ENCODE measurements at regions not wholly inside any gene's neighbourhood (a gene's known extent, or its start where the extent isn't known, plus 50 kb on each side); places are given as distances from the start of the nearest gene placed in this dataset.

GRCh38 chr9:108640230-108640629 lies 215.6 kb downstream of the ACTL7B start:
- Mint-ChIP-seq H3K9me3 (ENCODE audit: unreplicated experiment) (peaks cover 1% of the 10 kb centered on the region), H3K27me3 (ENCODE audit: low read depth, unreplicated experiment) (peaks cover 3% of the 10 kb centered on the region), H3K4me1 (ENCODE audit: low read depth, unreplicated experiment) (peaks cover 6% of the 10 kb centered on the region), H3K27ac (ENCODE audit: unreplicated experiment) (no peak overlapping the region), H3K36me3 (ENCODE audit: low read depth, unreplicated experiment) (no peaks in the 10 kb centered on the region), H3K4me3 (ENCODE audit: unreplicated experiment) (no peak overlapping the region)
- no peak overlapping the region for H3K27ac ChIP-seq (ENCODE audit: low read depth, low read length)
- H3K9ac ChIP-seq (ENCODE audit: low read length) = no peak overlapping the region
- no peaks in the 10 kb centered on the region for H3K9me3 ChIP-seq (ENCODE audit: insufficient read depth, low read depth, low read length)
- no peaks in the 10 kb centered on the region for H4K20me1 ChIP-seq (ENCODE audit: insufficient read depth, low read length)
- H3K4me2 ChIP-seq (ENCODE audit: low read length) = no peak overlapping the region
- no peaks in the 10 kb centered on the region for H3K4me1 ChIP-seq (ENCODE audit: insufficient read depth, low read length)
- no peaks in the 10 kb centered on the region for H3K36me3 ChIP-seq (ENCODE audit: insufficient read depth, low read length)
- no peak overlapping the region for H2AFZ ChIP-seq (ENCODE audit: low read depth, low read length)
- TF ChIP-seq EZH2 (IDR thresholded peaks at IDR 0.05; ENCODE audit: insufficient read depth, low read length) (no peak), CTCF (IDR thresholded peaks at IDR 0.05; ENCODE audit: insufficient read depth, low read depth, low read length) (no peak)
- DNase-seq (ENCODE audit: low read depth) (no peak), FAIRE-seq (no peak)
- no peak overlapping the region for H3K4me3 ChIP-seq (ENCODE audit: insufficient read depth, low read depth, low read length)
- no peaks in the 10 kb centered on the region for H3K79me2 ChIP-seq (ENCODE audit: insufficient read depth, low read length)
- no peaks in the 10 kb centered on the region for H3K27me3 ChIP-seq (ENCODE audit: insufficient read depth, low read length)

GRCh38 chr9:108639696-108640095 lies 216.1 kb downstream of the ACTL7B start:
- Mint-ChIP-seq H3K9me3 (ENCODE audit: unreplicated experiment) (peaks cover 1% of the 10 kb centered on the region), H3K27me3 (ENCODE audit: low read depth, unreplicated experiment) (peaks cover 3% of the 10 kb centered on the region), H3K36me3 (ENCODE audit: low read depth, unreplicated experiment) (no peaks in the 10 kb centered on the region), H3K4me1 (ENCODE audit: low read depth, unreplicated experiment) (peaks cover 12% of the 10 kb centered on the region), H3K27ac (ENCODE audit: unreplicated experiment) (no peak overlapping the region), H3K4me3 (ENCODE audit: unreplicated experiment) (no peak overlapping the region)
- Histone ChIP-seq H3K4me3 (ENCODE audit: insufficient read depth, low read depth, low read length) (no peak overlapping the region), H3K79me2 (ENCODE audit: insufficient read depth, low read length) (no peaks in the 10 kb centered on the region), H3K4me2 (ENCODE audit: low read length) (no peak overlapping the region), H3K4me1 (ENCODE audit: insufficient read depth, low read length) (peaks cover 1% of the 10 kb centered on the region), H3K36me3 (ENCODE audit: insufficient read depth, low read length) (no peaks in the 10 kb centered on the region), H3K27ac (ENCODE audit: low read depth, low read length) (no peak overlapping the region), H3K27me3 (ENCODE audit: insufficient read depth, low read length) (no peaks in the 10 kb centered on the region), H3K9me3 (ENCODE audit: insufficient read depth, low read depth, low read length) (no peaks in the 10 kb centered on the region), H3K9ac (ENCODE audit: low read length) (no peak overlapping the region), H2AFZ (ENCODE audit: low read depth, low read length) (no peak overlapping the region), H4K20me1 (ENCODE audit: insufficient read depth, low read length) (no peaks in the 10 kb centered on the region)
- TF ChIP-seq CTCF (IDR thresholded peaks at IDR 0.05; ENCODE audit: insufficient read depth, low read depth, low read length) (no peak), EZH2 (IDR thresholded peaks at IDR 0.05; ENCODE audit: insufficient read depth, low read length) (no peak)
- FAIRE-seq (no peak), DNase-seq (ENCODE audit: low read depth) (no peak)

- Mint-ChIP-seq H3K36me3 (ENCODE audit: low read depth, unreplicated experiment) (no peaks in the 10 kb centered on the region), H3K9me3 (ENCODE audit: unreplicated experiment) (peaks cover 1% of the 10 kb centered on the region), H3K4me3 (ENCODE audit: unreplicated experiment) (no peak overlapping the region), H3K27me3 (ENCODE audit: low read depth, unreplicated experiment) (peaks cover 1% of the 10 kb centered on the region), H3K4me1 (ENCODE audit: low read depth, unreplicated experiment) (peaks cover 14% of the 10 kb centered on the region), H3K27ac (ENCODE audit: unreplicated experiment) (no peak overlapping the region)
- H4K20me1 ChIP-seq (ENCODE audit: insufficient read depth, low read length) = no peaks in the 10 kb centered on the region
- no peak overlapping the region for H3K9ac ChIP-seq (ENCODE audit: low read length)
- no peak for TF ChIP-seq EZH2 (IDR thresholded peaks at IDR 0.05; ENCODE audit: insufficient read depth, low read length)
- TF ChIP-seq CTCF (IDR thresholded peaks at IDR 0.05; ENCODE audit: insufficient read depth, low read depth, low read length) = no peak
- no peaks in the 10 kb centered on the region for H3K9me3 ChIP-seq (ENCODE audit: insufficient read depth, low read depth, low read length)
- no peak overlapping the region for H3K27ac ChIP-seq (ENCODE audit: low read depth, low read length)
- no peak overlapping the region for H3K4me3 ChIP-seq (ENCODE audit: insufficient read depth, low read depth, low read length)
- no peaks in the 10 kb centered on the region for H3K79me2 ChIP-seq (ENCODE audit: insufficient read depth, low read length)
- no peak overlapping the region for H2AFZ ChIP-seq (ENCODE audit: low read depth, low read length)
- peaks cover 7% of the 10 kb centered on the region for H3K4me1 ChIP-seq (ENCODE audit: insufficient read depth, low read length)
- DNase-seq (ENCODE audit: low read depth) = no peak
- H3K27me3 ChIP-seq (ENCODE audit: insufficient read depth, low read length) = no peaks in the 10 kb centered on the region
- FAIRE-seq = no peak
- H3K4me2 ChIP-seq (ENCODE audit: low read length) = no peak overlapping the region
- no peaks in the 10 kb centered on the region for H3K36me3 ChIP-seq (ENCODE audit: insufficient read depth, low read length)
Observed at GRCh38 chr9:108639091-108639490, 216.7 kb downstream of the ACTL7B start.

Data from astrocyte (in vitro differentiated cells and primary cell).